ENCODE measurements at regions not wholly inside any gene's neighbourhood (a gene's known extent, or its start where the extent isn't known, plus 50 kb on each side); places are given as distances from the start of the nearest gene placed in this dataset.
"Not testable (repeated sequence)": the region's sequence is repeated elsewhere in the genome, so short reads cannot be mapped to it uniquely, and the experiment has no call there.

DNA sequence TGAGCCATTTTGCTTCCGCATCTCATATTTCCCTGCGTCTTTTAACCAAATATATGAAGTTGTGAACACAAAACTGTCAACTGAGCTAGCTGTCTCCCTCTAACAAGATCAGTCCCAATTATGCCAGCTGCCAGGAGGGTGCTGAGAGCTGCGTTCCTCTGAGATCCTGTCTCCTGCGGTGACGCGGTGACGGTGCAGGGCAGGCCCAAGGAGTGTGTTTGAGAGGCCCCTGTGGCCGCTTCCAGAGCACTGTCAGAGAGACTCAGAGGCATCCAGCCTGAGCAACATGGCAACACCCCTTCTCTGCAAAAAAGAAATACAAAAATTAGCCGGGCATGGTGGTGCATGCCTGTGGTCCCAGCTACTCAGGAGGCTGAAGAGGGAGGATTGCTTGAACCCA lies 126.3 kb upstream of the FOXD4L5 start:
- Mint-ChIP-seq H3K27me3 (ENCODE audit: low read depth) (no peaks in the 10 kb centered on the region), H3K36me3 (peaks cover 12% of the 10 kb centered on the region), H3K4me1 (no peaks in the 10 kb centered on the region), H3K4me3 (no peak overlapping the region), H3K27ac (no peak overlapping the region), H3K9me3 (peaks cover 57% of the 10 kb centered on the region)
- DNase-seq (ENCODE audit: low spot score in 2 of 2, unreplicated experiment in 2 of 2): no peak
- TF ChIP-seq, protein P1, sequence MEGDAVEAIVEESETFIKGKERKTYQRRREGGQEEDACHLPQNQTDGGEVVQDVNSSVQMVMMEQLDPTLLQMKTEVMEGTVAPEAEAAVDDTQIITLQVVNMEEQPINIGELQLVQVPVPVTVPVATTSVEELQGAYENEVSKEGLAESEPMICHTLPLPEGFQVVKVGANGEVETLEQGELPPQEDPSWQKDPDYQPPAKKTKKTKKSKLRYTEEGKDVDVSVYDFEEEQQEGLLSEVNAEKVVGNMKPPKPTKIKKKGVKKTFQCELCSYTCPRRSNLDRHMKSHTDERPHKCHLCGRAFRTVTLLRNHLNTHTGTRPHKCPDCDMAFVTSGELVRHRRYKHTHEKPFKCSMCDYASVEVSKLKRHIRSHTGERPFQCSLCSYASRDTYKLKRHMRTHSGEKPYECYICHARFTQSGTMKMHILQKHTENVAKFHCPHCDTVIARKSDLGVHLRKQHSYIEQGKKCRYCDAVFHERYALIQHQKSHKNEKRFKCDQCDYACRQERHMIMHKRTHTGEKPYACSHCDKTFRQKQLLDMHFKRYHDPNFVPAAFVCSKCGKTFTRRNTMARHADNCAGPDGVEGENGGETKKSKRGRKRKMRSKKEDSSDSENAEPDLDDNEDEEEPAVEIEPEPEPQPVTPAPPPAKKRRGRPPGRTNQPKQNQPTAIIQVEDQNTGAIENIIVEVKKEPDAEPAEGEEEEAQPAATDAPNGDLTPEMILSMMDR (IDR thresholded peaks at IDR 0.05; ENCODE audit: unreplicated experiment): no peak

DNA sequence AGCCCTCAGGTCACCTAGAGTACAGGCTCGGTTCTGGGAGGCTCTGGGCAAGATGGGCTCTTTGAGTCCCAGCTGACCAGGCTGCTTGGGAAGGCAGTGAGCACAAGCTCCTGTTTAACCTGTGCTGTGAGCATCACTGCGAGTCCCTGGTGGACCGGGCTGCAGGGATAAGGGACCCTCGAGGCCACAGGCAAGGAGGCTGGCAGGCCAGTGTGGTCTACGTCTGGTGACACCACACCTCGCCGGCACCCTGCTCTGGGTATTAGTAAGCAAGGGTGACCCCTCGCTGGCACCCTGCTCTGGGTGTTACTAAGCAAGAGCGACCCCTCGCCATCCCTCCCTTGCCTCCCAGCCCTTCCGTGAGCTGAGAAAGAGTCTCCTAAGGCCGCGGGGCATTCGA lies 125.9 kb upstream of the FOXD4L5 start:
- TF ChIP-seq, protein P1 (IDR thresholded peaks at IDR 0.05; ENCODE audit: unreplicated experiment): no peak
- peaks cover 12% of the 10 kb centered on the region for H3K36me3 Mint-ChIP-seq
- H3K9me3 Mint-ChIP-seq: peaks cover 57% of the 10 kb centered on the region
- no peak for DNase-seq (ENCODE audit: low spot score in 2 of 2, unreplicated experiment in 2 of 2)
- H3K4me3 Mint-ChIP-seq: no peak overlapping the region
- no peaks in the 10 kb centered on the region for H3K4me1 Mint-ChIP-seq
- H3K27me3 Mint-ChIP-seq (ENCODE audit: low read depth): no peaks in the 10 kb centered on the region
- H3K27ac Mint-ChIP-seq: no peak overlapping the region

DNA sequence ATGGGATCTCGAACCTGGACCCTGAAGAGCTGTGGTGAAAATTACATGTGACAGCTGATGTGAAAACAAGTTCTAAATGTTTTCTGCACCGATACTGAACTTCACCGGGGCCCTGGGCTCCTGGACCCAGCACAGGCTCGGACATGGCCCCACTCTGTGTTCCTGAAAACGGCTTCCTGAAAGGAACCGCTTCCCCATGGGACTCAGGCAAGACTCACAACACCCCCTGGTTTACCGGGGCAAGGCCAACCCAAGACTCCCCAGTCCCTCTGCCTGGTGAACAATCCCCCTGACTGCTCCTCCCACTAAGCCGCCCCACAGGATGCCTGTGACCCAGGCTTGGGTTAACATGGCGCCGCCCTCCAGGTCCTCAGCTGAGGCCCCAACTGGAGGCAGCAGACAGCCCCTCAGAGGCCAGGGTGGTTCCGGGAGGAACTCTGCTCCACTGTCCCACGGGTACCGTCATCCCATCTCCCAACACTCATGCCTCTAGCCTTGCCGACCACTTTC lies 124.5 kb upstream of the FOXD4L5 start:
- no peaks in the 10 kb centered on the region for H3K4me1 Mint-ChIP-seq
- H3K27me3 Mint-ChIP-seq (ENCODE audit: low read depth): no peaks in the 10 kb centered on the region
- H3K36me3 Mint-ChIP-seq: peaks cover 9% of the 10 kb centered on the region
- H3K27ac Mint-ChIP-seq: no peak overlapping the region
- no peak overlapping the region for H3K4me3 Mint-ChIP-seq
- peaks cover 47% of the 10 kb centered on the region for H3K9me3 Mint-ChIP-seq
- DNase-seq (ENCODE audit: low spot score in 2 of 2, unreplicated experiment in 2 of 2): no peak
- TF ChIP-seq, protein P1 (IDR thresholded peaks at IDR 0.05; ENCODE audit: unreplicated experiment): no peak

DNA sequence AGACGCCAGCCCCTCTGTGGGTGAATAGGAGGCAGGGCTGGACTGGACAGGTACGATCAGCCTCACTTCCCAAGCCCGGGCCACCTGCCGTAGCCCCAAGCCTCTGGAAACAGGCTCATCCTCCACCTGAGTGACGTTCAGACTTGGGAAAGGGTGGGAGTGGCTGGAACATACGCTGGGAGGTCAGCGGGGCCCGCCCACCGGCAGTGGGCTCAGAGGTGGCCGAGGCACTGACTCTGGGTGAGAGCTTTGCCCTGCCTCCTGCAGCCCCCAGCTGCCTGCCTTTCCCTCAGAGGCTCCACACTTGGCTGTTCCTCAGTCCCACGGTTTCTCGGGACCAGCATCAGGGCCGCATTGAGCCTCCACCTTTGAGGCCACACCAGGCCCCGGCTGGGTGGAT lies 123.8 kb upstream of the FOXD4L5 start:
- DNase-seq (ENCODE audit: low spot score in 2 of 2, unreplicated experiment in 2 of 2); H3K36me3 Mint-ChIP-seq; H3K27me3 Mint-ChIP-seq (ENCODE audit: low read depth); H3K4me3 Mint-ChIP-seq; H3K27ac Mint-ChIP-seq; H3K4me1 Mint-ChIP-seq: not testable (repeated sequence)
- peaks cover 42% of the 10 kb centered on the region for H3K9me3 Mint-ChIP-seq

DNA sequence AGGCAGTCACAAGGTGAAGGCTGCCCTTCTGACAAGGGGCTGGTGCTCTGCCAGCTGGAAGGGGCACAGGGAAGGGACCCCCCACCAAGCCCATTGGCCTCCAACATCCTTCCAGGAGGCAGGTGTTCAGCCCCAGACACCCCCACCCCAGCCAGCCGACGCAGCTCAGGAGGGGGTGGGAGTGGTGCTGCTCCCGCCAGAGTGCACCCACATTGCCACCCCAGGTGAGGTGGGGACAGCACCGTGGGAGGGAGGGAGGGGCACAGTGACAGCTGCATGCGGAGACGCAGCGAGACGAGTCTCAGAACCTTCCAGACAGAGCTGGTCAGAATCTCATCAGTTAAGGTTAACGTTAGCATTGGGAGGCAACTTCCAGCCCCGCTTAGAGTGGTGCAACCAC lies 121.6 kb upstream of the FOXD4L5 start:
- not testable (repeated sequence) for DNase-seq (ENCODE audit: low spot score in 2 of 2, unreplicated experiment in 2 of 2); H3K4me1 Mint-ChIP-seq; H3K36me3 Mint-ChIP-seq; H3K27me3 Mint-ChIP-seq (ENCODE audit: low read depth); H3K27ac Mint-ChIP-seq; H3K4me3 Mint-ChIP-seq
- peaks cover 34% of the 10 kb centered on the region for H3K9me3 Mint-ChIP-seq

DNA sequence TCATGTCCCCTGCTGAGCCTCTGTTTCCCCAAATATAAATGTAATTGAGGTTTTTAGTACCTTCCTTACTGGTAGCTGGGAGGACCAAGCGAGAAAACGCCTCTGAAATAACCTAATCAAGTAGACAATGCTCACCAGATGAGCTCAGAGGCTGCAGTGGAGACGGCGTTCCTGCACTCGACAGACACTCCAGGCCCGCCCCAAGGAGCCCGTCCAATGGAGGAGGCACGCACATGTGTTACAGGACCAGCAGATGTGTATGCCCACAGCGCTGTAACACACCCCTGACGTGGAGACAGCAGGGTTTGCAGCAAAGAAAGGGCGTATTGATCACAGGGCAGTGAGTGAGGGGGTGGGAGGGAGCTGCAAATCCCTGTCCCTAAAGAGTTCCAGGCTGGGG lies 120.8 kb upstream of the FOXD4L5 start:
- H3K27me3 Mint-ChIP-seq (ENCODE audit: low read depth); H3K36me3 Mint-ChIP-seq; DNase-seq (ENCODE audit: low spot score in 2 of 2, unreplicated experiment in 2 of 2); H3K27ac Mint-ChIP-seq; H3K4me3 Mint-ChIP-seq; H3K4me1 Mint-ChIP-seq: not testable (repeated sequence)
- peaks cover 29% of the 10 kb centered on the region for H3K9me3 Mint-ChIP-seq

DNA sequence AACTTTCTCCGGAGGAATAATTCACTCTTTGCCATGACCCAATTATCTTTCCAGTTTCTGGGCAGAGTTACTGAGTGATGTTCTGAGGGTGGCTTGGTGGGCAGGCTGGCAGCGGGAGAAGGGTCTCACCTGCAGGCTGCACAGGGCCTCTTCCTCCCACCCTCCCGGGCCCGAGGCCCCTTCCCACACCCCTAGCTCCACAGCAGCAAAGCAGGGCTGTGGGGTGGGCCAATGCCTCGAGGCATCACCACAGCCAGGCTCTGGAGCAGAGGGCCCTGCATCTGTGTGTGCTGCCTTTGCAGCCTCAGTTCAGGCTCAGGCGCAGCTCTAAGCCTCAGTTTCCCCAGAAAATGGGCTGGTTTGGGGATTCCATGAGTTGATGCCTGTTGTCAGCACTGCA lies 120.2 kb upstream of the FOXD4L5 start:
- H3K36me3 Mint-ChIP-seq: peaks cover 9% of the 10 kb centered on the region
- H3K27me3 Mint-ChIP-seq (ENCODE audit: low read depth): no peaks in the 10 kb centered on the region
- H3K4me1 Mint-ChIP-seq: no peaks in the 10 kb centered on the region
- H3K27ac Mint-ChIP-seq: no peak overlapping the region
- TF ChIP-seq, protein P1 (IDR thresholded peaks at IDR 0.05; ENCODE audit: unreplicated experiment): no peak
- no peak for DNase-seq (ENCODE audit: low spot score in 2 of 2, unreplicated experiment in 2 of 2)
- H3K4me3 Mint-ChIP-seq: no peak overlapping the region
- H3K9me3 Mint-ChIP-seq: peaks cover 26% of the 10 kb centered on the region
